ENCODE measurements at regions not wholly inside any gene's neighbourhood (a gene's known extent, or its start where the extent isn't known, plus 50 kb on each side); places are given as distances from the start of the nearest gene placed in this dataset.

GRCh38 chr17:52895272-52895671 is 736.8 kb upstream of the CA10 start:
- TF ChIP-seq REST (IDR thresholded peaks at IDR 0.05; ENCODE audit: insufficient read depth in 1 of 2, low read depth in 2 of 2, low read length in 1 of 2) (no peak), CTCF (IDR thresholded peaks at IDR 0.05) (no peak)

Measured in Panc1 (cell line).